ENCODE measurements at regions not wholly inside any gene's neighbourhood (a gene's known extent, or its start where the extent isn't known, plus 50 kb on each side); places are given as distances from the start of the nearest gene placed in this dataset.

DNA sequence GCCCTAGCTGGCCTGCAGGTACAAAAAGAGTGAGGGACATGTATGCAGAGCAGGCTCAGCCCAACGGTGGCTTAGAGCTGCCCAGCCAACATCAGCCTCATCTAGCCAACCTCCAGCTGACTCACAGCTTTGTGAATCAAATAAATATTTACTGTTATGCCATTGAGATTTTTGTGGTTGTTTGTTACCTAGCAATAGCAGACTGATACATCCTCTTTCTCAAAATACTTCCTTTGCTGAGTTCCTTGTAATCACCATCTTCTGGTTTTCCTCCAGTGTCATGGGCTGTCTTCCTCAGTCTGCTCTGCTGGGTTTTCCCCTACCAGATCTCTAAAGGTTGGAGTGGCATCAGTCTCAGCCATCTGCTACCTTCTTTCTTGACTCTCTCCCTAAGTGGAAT lies 126.6 kb upstream of the SLC1A4 start:
- TF ChIP-seq, protein P1, sequence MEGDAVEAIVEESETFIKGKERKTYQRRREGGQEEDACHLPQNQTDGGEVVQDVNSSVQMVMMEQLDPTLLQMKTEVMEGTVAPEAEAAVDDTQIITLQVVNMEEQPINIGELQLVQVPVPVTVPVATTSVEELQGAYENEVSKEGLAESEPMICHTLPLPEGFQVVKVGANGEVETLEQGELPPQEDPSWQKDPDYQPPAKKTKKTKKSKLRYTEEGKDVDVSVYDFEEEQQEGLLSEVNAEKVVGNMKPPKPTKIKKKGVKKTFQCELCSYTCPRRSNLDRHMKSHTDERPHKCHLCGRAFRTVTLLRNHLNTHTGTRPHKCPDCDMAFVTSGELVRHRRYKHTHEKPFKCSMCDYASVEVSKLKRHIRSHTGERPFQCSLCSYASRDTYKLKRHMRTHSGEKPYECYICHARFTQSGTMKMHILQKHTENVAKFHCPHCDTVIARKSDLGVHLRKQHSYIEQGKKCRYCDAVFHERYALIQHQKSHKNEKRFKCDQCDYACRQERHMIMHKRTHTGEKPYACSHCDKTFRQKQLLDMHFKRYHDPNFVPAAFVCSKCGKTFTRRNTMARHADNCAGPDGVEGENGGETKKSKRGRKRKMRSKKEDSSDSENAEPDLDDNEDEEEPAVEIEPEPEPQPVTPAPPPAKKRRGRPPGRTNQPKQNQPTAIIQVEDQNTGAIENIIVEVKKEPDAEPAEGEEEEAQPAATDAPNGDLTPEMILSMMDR (IDR thresholded peaks at IDR 0.05; ENCODE audit: extremely low read depth, insufficient read depth, missing control alignments), result no peak
- in situ Hi-C loops (cut with MboI; ENCODE audit: low pct_unique_long_range_greater_than_20kb, low sequenced_read_pairs, unreplicated experiment), result loop anchor here (10.0 to 25.0 kb wide), 4 partner anchors 218 to 525 kb away; partner anchors contain the start of gene AFTPH
- DNase-seq (ENCODE audit: low spot score), result no peak

GRCh38 chr2:64863097-64863820 lies 125.9 kb upstream of the SLC1A4 start:
- in situ Hi-C loops (cut with MboI; ENCODE audit: low pct_unique_long_range_greater_than_20kb, low sequenced_read_pairs, unreplicated experiment), result loop anchor here (10.0 to 25.0 kb wide), 4 partner anchors 218 to 526 kb away; partner anchors contain the start of gene AFTPH
- TF ChIP-seq, protein P1 (IDR thresholded peaks at IDR 0.05; ENCODE audit: extremely low read depth, insufficient read depth, missing control alignments), result no peak
- DNase-seq (ENCODE audit: low spot score), result peak; percentile 37

GRCh38 chr2:64865073-64865830 lies 123.9 kb upstream of the SLC1A4 start:
- peak; percentile 91 for DNase-seq (ENCODE audit: low spot score)
- in situ Hi-C loops (cut with MboI; ENCODE audit: low pct_unique_long_range_greater_than_20kb, low sequenced_read_pairs, unreplicated experiment), result loop anchor here (10.0 to 25.0 kb wide), 4 partner anchors 220 to 528 kb away; partner anchors contain the start of gene AFTPH
- TF ChIP-seq, protein P1 (IDR thresholded peaks at IDR 0.05; ENCODE audit: extremely low read depth, insufficient read depth, missing control alignments), result peak; percentile 73

- no peak for DNase-seq (ENCODE audit: low spot score)
- TF ChIP-seq, protein P1 (IDR thresholded peaks at IDR 0.05; ENCODE audit: extremely low read depth, insufficient read depth, missing control alignments), result no peak
- in situ Hi-C loops (cut with MboI; ENCODE audit: low pct_unique_long_range_greater_than_20kb, low sequenced_read_pairs, unreplicated experiment), result loop anchor here (10.0 to 25.0 kb wide), 4 partner anchors 221 to 529 kb away; partner anchors contain the start of gene AFTPH
These were observed 123.3 kb upstream of the SLC1A4 start for GRCh38 chr2:64865831-64866345.

GRCh38 chr2:64866797-64867196 lies 122.4 kb upstream of the SLC1A4 start:
- TF ChIP-seq, protein P1 (IDR thresholded peaks at IDR 0.05; ENCODE audit: extremely low read depth, insufficient read depth, missing control alignments), result no peak
- no peak for DNase-seq (ENCODE audit: low spot score)
- in situ Hi-C loops (cut with MboI; ENCODE audit: low pct_unique_long_range_greater_than_20kb, low sequenced_read_pairs, unreplicated experiment), result loop anchor here (10.0 to 25.0 kb wide), 4 partner anchors 222 to 529 kb away; partner anchors contain the start of gene AFTPH

DNA sequence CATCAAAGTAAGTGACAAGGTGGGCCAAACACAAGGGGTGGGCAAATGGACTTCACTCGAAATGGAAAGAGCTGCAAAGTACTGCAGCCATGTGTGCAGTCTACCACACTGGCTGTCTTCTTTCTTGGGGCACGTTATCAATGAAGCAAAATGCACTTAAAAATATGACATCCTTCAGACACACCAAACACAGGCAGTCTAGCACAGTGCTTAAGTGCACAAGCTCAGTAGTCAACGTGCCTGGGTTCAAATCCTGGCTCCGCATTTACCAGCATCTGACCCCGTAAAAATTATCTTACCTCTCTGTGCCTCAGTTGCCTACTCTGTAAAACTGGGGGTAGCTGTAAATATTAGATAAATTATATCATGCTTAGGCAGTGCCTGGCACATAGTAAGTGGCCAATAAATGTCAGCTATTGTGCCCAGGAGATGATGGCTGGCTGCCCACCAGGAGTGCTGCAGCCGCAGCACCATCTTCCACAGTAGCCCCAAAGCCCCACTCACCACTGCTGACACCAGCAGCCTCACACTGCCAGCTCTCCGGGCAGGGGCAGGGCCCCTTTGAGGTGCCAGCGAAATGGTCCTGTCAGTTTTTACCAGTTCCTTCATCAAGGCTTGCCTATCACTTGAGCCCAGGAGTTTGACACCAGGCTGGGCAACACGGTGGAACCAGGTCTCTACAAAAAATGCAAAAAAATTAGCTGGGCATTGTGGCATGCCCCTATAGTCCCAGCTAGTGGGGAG lies 121.8 kb upstream of the SLC1A4 start:
- in situ Hi-C loops (cut with MboI; ENCODE audit: low pct_unique_long_range_greater_than_20kb, low sequenced_read_pairs, unreplicated experiment), result loop anchor here (10.0 to 25.0 kb wide), 4 partner anchors 223 to 530 kb away; partner anchors contain the start of gene AFTPH
- TF ChIP-seq, protein P1 (IDR thresholded peaks at IDR 0.05; ENCODE audit: extremely low read depth, insufficient read depth, missing control alignments), result no peak
- no peak for DNase-seq (ENCODE audit: low spot score)

All from GM13977 (cell line).